ENCODE measurements at regions not wholly inside any gene's neighbourhood (a gene's known extent, or its start where the extent isn't known, plus 50 kb on each side); places are given as distances from the start of the nearest gene placed in this dataset.

- in situ Hi-C loops (cut with HindIII; ENCODE audit: low sequenced_read_pairs) = no loop called here
Measured at GRCh38 chr15:47470983-47471382, 246.3 kb upstream of the SEMA6D start.

DNA sequence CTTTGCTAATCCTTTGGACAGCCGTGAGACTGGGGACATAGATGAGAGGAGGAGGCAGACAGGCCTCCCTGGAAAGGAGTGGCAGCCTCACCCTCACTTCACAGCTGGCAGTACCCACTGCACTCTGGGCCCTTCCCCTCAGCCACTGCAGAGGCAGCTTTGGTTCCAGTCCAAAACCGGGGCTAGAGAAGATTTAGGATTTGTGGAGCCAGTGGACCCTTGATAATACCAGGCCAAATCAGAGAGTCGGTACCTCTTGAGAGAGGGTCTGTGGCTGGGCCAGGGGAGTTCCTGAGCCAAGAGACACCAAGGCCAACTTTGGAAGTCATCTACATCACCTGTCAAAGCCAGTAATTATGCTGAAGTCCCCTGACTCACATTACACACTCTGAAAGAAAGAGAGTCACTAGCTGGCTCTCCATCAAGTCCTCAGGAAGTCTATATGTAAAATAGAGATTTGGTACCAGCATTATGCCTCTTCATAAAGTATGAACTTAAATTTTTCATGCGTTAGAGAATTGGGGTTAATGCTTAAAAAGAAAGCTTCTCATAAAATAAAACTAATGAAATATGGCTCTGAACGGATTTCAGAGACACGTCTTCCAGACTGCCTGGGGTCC, 244.1 kb upstream of the SEMA6D start:
- in situ Hi-C loops (cut with HindIII; ENCODE audit: low sequenced_read_pairs) = no loop called here

DNA sequence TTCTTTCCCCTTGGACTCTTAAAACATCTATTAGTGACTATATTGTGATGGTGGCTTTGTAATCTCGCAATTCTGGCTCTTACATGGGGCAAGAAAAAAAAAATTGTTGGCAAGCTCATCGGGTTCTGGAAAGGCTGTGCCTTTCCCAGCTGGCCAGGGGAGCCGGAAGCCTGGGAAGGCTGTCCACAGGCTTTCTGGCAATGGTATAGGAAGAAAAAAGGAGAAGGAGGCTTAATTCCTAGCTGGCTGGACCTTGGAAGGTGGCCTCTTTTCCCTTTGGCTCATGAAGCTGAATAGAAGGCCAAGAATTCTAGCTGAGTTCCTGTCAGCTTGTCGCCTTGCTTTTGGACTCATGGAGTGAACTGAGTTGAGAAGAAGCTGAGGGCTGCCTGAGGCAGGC, 243.5 kb upstream of the SEMA6D start:
- in situ Hi-C loops (cut with HindIII; ENCODE audit: low sequenced_read_pairs) = no loop called here

DNA sequence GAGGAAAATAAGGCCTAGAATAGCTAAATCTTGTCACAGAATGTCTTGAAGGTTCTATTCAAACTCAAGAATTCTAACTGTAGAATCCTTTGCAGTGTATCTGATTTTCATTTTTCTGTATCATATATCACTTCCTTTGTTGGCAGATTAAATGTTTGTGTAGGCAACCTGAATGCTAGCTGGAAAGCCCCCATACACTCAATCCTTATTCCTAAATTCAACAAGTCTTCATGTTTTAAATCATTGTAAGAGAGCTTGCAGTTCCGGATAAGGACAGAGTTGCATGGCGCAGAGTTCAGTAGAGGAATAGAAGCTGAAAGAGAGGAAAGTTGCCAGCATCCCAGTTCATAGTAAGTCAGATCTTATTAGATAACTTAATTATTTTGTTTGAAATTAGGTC, 242.0 kb upstream of the SEMA6D start:
- in situ Hi-C loops (cut with HindIII; ENCODE audit: low sequenced_read_pairs) = loop anchor here (25.0 kb wide), 1 partner anchor 238 kb away; no protein-coding TSS in a partner anchor

- in situ Hi-C loops (cut with HindIII; ENCODE audit: low sequenced_read_pairs) = loop anchor here (25.0 kb wide), 1 partner anchor 240 kb away; no protein-coding TSS in a partner anchor
Measured at GRCh38 chr15:47477341-47477740, 240.0 kb upstream of the SEMA6D start.

GRCh38 chr15:47484059-47484458, 233.2 kb upstream of the SEMA6D start:
- in situ Hi-C loops (cut with HindIII; ENCODE audit: low sequenced_read_pairs) = loop anchor here (25.0 kb wide), 1 partner anchor 247 kb away; no protein-coding TSS in a partner anchor

GRCh38 chr15:47484997-47485396, 232.3 kb upstream of the SEMA6D start:
- in situ Hi-C loops (cut with HindIII; ENCODE audit: low sequenced_read_pairs) = loop anchor here (25.0 kb wide), 1 partner anchor 248 kb away; no protein-coding TSS in a partner anchor

DNA sequence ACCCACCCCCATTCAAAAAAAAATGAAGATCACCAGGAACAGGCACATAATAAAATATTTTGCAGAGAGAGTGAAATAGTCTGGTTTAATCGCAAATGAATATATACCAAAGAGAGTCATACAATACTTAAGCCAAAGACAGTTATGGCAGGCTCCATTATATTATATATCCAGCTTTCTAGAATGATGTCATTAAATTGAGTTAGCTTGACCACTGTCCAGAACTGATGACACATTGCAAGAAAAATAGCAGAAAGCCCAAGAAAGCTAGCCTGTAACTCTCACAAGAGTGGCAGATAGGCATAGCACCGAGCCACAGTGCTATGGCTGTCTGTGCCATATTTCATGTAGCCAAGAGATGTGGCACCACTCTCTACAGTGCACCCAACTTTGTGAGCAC, 231.9 kb upstream of the SEMA6D start:
- in situ Hi-C loops (cut with HindIII; ENCODE audit: low sequenced_read_pairs) = loop anchor here (25.0 kb wide), 1 partner anchor 248 kb away; no protein-coding TSS in a partner anchor

- in situ Hi-C loops (cut with HindIII; ENCODE audit: low sequenced_read_pairs) = loop anchor here (25.0 kb wide), 1 partner anchor 249 kb away; no protein-coding TSS in a partner anchor
Measured at GRCh38 chr15:47486040-47486439, 231.3 kb upstream of the SEMA6D start.

GRCh38 chr15:47492195-47492594, 225.1 kb upstream of the SEMA6D start:
- in situ Hi-C loops (cut with HindIII; ENCODE audit: low sequenced_read_pairs) = loop anchor here (25.0 kb wide), 1 partner anchor 255 kb away; no protein-coding TSS in a partner anchor

- in situ Hi-C loops (cut with HindIII; ENCODE audit: low sequenced_read_pairs) = loop anchor here (25.0 kb wide), 1 partner anchor 256 kb away; no protein-coding TSS in a partner anchor
Measured at GRCh38 chr15:47493357-47494247, 223.7 kb upstream of the SEMA6D start.

DNA sequence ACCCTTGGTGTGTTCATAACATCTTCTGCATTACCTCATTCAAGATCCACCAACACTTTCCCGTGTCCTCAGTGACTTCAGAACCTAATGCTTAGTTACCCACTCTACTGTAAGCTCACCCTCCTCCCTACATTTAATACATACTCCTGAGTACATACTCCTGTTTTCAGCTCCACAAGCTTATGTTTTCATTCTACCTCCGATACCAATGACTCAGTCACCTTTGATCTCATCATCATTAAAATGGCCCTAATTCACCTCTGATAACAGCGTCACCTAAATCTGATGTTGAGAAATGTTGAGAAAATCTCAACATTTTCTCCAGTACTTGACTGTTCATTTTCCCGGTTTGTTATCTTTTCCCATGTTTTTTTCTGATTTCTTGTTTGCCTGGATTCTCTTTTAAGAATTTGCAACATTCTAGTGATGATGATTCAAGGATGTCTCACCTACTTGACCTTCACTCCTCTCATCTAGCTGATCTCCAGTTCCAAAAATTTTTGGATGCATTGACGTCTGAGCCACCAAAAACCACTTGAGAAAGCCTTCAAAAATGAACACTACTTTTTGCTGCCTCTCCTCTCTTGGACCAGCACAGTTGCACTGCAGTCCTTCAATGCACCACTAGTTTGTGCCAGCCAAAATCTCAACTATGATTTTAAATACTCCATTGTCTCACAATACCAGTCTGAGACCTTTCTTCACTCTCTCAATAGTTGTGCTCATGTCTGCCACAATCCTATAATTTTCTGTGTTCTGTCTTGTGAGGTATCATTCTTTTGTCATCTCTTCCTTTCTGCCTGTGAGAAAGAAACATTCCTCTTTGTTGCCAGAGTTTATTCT, 220.7 kb upstream of the SEMA6D start:
- in situ Hi-C loops (cut with HindIII; ENCODE audit: low sequenced_read_pairs) = loop anchor here (25.0 kb wide), 1 partner anchor 259 kb away; no protein-coding TSS in a partner anchor

GRCh38 chr15:47500842-47501241, 216.5 kb upstream of the SEMA6D start:
- in situ Hi-C loops (cut with HindIII; ENCODE audit: low sequenced_read_pairs) = no loop called here

GRCh38 chr15:47502041-47502440, 215.3 kb upstream of the SEMA6D start:
- in situ Hi-C loops (cut with HindIII; ENCODE audit: low sequenced_read_pairs) = no loop called here

DNA sequence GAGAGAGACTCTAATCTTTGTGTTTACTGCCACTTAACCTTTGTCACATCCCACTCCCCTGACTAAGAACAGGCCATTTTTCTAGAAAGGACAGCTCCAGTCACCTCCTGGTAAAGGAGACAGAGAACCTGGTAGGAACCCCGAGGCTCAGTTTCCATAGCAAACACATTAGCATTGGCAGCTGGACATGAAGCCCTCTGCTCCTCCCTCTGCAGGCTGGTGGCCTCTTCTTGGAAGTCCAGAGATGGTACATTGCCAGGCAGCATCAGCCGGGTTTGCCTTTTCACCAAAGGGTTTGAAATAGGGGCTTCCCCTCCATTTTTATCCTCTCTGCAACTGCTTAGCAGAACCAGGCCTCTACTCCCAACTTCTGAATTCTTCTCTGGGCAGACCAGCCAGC, 213.4 kb upstream of the SEMA6D start:
- in situ Hi-C loops (cut with HindIII; ENCODE audit: low sequenced_read_pairs) = no loop called here

DNA sequence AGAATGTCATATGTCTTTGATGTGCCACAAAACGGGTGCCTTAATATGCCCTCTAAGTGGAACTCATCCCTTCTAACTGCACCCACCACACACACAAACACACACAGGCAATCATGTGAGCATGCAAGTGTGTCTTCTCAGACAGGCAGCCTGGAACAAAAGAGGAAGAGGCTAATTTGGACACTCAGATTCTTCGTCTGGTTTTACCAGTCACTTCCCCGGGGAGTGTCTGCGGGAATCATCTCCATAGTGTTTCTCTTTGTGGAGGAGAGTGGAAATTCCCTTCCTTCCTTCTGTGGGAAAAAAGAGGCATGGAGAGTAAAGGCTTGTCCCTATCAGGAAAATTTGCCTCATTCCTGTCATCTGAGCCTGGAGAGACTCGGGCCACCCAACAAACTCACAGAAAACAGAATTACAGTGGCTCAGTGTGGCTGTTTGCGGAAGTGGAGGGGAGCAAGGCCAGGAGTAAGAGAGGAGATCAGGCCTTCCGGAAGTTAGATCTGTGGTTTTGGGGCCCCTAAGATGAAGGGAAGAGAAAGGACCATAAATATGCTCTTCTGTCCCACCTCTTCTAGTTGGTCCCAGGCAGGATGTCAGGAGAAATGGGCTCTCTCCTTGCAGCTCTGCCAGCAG, 212.6 kb upstream of the SEMA6D start:
- in situ Hi-C loops (cut with HindIII; ENCODE audit: low sequenced_read_pairs) = no loop called here

GRCh38 chr15:47505712-47506328, 211.5 kb upstream of the SEMA6D start:
- in situ Hi-C loops (cut with HindIII; ENCODE audit: low sequenced_read_pairs) = no loop called here

- in situ Hi-C loops (cut with HindIII; ENCODE audit: low sequenced_read_pairs) = no loop called here
Measured at GRCh38 chr15:47506329-47507100, 210.8 kb upstream of the SEMA6D start.
